ENCODE measurements at regions not wholly inside any gene's neighbourhood (a gene's known extent, or its start where the extent isn't known, plus 50 kb on each side); places are given as distances from the start of the nearest gene placed in this dataset.

DNA sequence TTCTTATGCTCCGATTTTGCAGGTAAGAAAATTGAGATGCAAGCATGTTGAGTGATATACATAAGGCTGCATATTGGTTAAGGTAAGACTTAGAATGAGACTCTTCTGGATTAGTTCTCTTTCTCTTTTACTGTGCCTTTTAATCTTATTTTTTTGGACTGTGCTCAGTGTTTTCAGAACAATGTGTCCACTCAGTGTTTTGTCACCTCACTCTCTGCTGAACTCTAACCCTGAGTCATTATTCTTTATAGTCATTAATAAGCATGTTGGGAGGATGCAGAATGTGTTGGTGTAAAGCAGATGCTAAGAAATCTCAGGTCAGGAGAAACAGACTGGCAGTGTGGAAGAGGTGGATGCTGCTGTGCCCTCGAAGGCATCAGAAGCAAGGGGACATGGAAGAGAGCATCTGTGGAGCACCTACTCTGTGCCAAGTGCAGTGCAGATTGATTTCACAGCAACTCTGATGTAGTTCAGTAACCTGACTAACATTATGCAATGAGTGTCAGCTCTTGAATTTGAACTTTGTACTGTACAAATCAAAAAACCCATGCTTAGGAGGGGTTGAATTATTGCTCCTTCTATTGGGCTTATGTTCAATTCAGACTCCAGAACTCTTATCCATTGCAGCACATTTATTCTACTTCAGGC is 80.7 kb upstream of the LARGE1 start:
- Histone ChIP-seq H3K4me3 (ENCODE audit: insufficient read depth, low read length, poor library complexity, severe bottlenecking) (no peak overlapping the region), H3K9ac (ENCODE audit: low read length) (no peak overlapping the region), H3K36me3 (ENCODE audit: low read length) (no peaks in the 10 kb centered on the region; the same call in 1 of the 2 replicates), H3K4me2 (ENCODE audit: low read depth, low read length, poor library complexity, severe bottlenecking) (no peak overlapping the region), H3K27me3 (ENCODE audit: low read length) (no peaks in the 10 kb centered on the region), H3K79me2 (ENCODE audit: insufficient read depth, low read length) (no peaks in the 10 kb centered on the region), H3K9me2 (replicated peaks; ENCODE audit: insufficient read depth, low read length) (no peaks in the 10 kb centered on the region), H4K20me1 (ENCODE audit: low read depth, low read length) (no peaks in the 10 kb centered on the region), H3F3A (ENCODE audit: insufficient read depth) (no peaks in the 10 kb centered on the region), H3K27ac (ENCODE audit: low read depth, low read length) (no peak overlapping the region), H3K9me3 (ENCODE audit: insufficient read depth, low read length) (no peaks in the 10 kb centered on the region; the same call in 1 of the 2 replicates), H2AFZ (ENCODE audit: low read depth, low read length, severe bottlenecking) (no peak overlapping the region)
- TF ChIP-seq EZH2phosphoT487 (conservative IDR thresholded peaks at IDR 0.05; ENCODE audit: low read length) (no peak), CTCF (IDR thresholded peaks at IDR 0.05; ENCODE audit: insufficient read depth, low read length, poor library complexity, severe bottlenecking) (no peak)

DNA sequence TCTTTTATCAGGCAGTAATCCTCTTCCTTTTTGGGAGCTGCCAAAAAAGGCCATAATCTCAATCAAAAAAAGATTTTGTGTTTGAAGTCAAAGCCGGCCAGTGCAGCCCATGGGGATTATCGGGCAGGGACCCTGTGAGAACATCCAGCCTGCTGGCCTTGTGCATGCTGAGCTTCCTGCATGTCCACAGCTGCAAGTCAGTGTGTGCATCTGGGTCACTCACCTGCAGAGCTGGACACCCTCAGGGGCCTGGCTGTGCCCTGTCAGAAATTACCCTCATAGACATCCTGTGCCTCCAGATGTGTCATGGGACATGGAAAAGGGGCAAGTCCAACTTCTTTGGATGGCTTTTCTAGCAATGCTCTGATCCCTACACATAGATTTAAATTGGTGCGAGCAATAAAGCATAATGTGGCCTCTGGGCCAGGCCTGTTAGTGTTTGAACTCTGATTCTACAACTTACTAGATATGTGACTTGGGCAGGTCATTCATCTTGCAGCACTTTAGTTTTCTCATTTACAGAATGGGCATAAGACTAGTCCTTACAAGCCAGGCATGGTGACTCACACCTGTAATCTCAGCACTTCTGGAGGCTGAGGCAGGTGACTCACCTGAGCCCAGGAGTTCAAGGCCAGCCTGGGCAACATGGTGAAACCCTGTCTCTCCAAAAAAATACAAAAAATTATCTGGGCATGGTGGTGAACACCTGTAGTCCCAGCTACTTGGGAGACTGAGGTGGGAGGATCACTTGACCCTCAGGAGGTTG is 81.6 kb upstream of the LARGE1 start:
- Histone ChIP-seq H3F3A (ENCODE audit: insufficient read depth) (no peaks in the 10 kb centered on the region), H3K36me3 (ENCODE audit: low read length) (no peaks in the 10 kb centered on the region; the same call in 1 of the 2 replicates), H4K20me1 (ENCODE audit: low read depth, low read length) (no peaks in the 10 kb centered on the region), H3K9me2 (replicated peaks; ENCODE audit: insufficient read depth, low read length) (no peaks in the 10 kb centered on the region), H3K27ac (ENCODE audit: low read depth, low read length) (no peak overlapping the region), H2AFZ (ENCODE audit: low read depth, low read length, severe bottlenecking) (no peak overlapping the region), H3K9me3 (ENCODE audit: insufficient read depth, low read length) (no peaks in the 10 kb centered on the region; the same call in 1 of the 2 replicates), H3K4me2 (ENCODE audit: low read depth, low read length, poor library complexity, severe bottlenecking) (no peak overlapping the region), H3K27me3 (ENCODE audit: low read length) (no peaks in the 10 kb centered on the region), H3K79me2 (ENCODE audit: insufficient read depth, low read length) (no peaks in the 10 kb centered on the region), H3K9ac (ENCODE audit: low read length) (no peak overlapping the region), H3K4me3 (ENCODE audit: insufficient read depth, low read length, poor library complexity, severe bottlenecking) (no peak overlapping the region)
- TF ChIP-seq EZH2phosphoT487 (conservative IDR thresholded peaks at IDR 0.05; ENCODE audit: low read length) (no peak), CTCF (IDR thresholded peaks at IDR 0.05; ENCODE audit: insufficient read depth, low read length, poor library complexity, severe bottlenecking) (no peak)

DNA sequence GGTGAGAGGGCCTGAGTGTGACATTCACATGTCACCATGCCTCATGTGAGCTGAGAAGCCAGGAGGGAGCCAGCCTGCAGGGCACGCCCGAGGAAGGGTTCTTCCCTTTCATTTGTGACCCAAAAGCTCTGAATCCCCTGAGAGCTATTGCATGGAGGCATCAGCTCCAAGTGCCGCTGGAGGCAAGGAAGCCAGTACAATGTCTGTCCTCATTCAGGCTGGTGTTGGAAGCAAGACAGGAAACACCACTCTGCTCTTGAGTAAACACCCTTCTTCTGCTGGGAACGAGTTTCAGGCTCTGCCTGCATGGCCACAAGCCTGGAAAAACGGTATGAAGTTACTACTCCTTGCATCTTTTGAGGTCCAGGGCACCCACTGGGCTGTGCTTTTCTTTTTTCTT is 83.8 kb upstream of the LARGE1 start:
- H3K27ac ChIP-seq (ENCODE audit: low read depth, low read length), result no peak overlapping the region
- TF ChIP-seq CTCF (IDR thresholded peaks at IDR 0.05; ENCODE audit: insufficient read depth, low read length, poor library complexity, severe bottlenecking) (no peak), EZH2phosphoT487 (conservative IDR thresholded peaks at IDR 0.05; ENCODE audit: low read length) (no peak)
- no peaks in the 10 kb centered on the region; the same call in 1 of the 2 replicates for H3K9me3 ChIP-seq (ENCODE audit: insufficient read depth, low read length)
- H2AFZ ChIP-seq (ENCODE audit: low read depth, low read length, severe bottlenecking), result no peak overlapping the region
- H3K79me2 ChIP-seq (ENCODE audit: insufficient read depth, low read length), result no peaks in the 10 kb centered on the region
- H3K27me3 ChIP-seq (ENCODE audit: low read length), result no peaks in the 10 kb centered on the region
- H3K4me3 ChIP-seq (ENCODE audit: insufficient read depth, low read length, poor library complexity, severe bottlenecking), result no peak overlapping the region
- H4K20me1 ChIP-seq (ENCODE audit: low read depth, low read length), result no peaks in the 10 kb centered on the region
- no peak overlapping the region for H3K4me2 ChIP-seq (ENCODE audit: low read depth, low read length, poor library complexity, severe bottlenecking)
- H3K36me3 ChIP-seq (ENCODE audit: low read length), result no peaks in the 10 kb centered on the region; the same call in 1 of the 2 replicates
- H3F3A ChIP-seq (ENCODE audit: insufficient read depth), result no peaks in the 10 kb centered on the region
- H3K9ac ChIP-seq (ENCODE audit: low read length), result no peak overlapping the region
- no peaks in the 10 kb centered on the region for H3K9me2 ChIP-seq (replicated peaks; ENCODE audit: insufficient read depth, low read length)

Measured in SU-DHL-6 (cell line).